ENCODE measurements at regions not wholly inside any gene's neighbourhood (a gene's known extent, or its start where the extent isn't known, plus 50 kb on each side); places are given as distances from the start of the nearest gene placed in this dataset.

GRCh38 chr7:111676167-111676566 lies 113.9 kb upstream of the IMMP2L start:
- no TSS peak for BruUV-seq (replicated peaks)
- H3K4me3 ChIP-seq (replicated peaks in 1 of 2; ENCODE audit: low read depth in 1 of 2, low read length in 2 of 2), result no peak overlapping the region
- H3K9ac ChIP-seq (ENCODE audit: low read length), result no peak overlapping the region
- no peaks in the 10 kb centered on the region for H3K9me2 ChIP-seq (ENCODE audit: insufficient read depth)
- H3K9me3 ChIP-seq (ENCODE audit: control insufficient read depth in 1 of 2, insufficient read depth in 1 of 2, low read depth in 1 of 2, low read length in 2 of 2), result no peaks in the 10 kb centered on the region
- CTCF ChIA-PET, result no interaction called here
- H3K4me1 ChIP-seq (ENCODE audit: control insufficient read depth in 1 of 2, insufficient read depth in 2 of 2, low read length in 2 of 2), result no peaks in the 10 kb centered on the region
- TF ChIP-seq CTCF (IDR thresholded peaks at IDR 0.05 in 2 of 3, conservative IDR thresholded peaks at IDR 0.05 in 1 of 3; ENCODE audit: borderline replicate concordance in 1 of 3, insufficient read depth in 1 of 3, low read depth in 2 of 3, low read length in 2 of 3), result no peak
- no peak for TF ChIP-seq ZNF274 (IDR thresholded peaks at IDR 0.05; ENCODE audit: low read depth, low read length)
- TF ChIP-seq POLR2AphosphoS5 (IDR thresholded peaks at IDR 0.05; ENCODE audit: low read depth, low read length), result no peak
- TF ChIP-seq ATF3 (IDR thresholded peaks at IDR 0.05), result no peak
- TF ChIP-seq CEBPB (IDR thresholded peaks at IDR 0.05; ENCODE audit: low read depth), result no peak
- intact Hi-C loops (cut with micrococcal nuclease), result no loop called here
- H3K36me3 ChIP-seq (ENCODE audit: control insufficient read depth in 1 of 2, insufficient read depth in 2 of 2, low read length in 2 of 2), result no peaks in the 10 kb centered on the region
- H2AFZ ChIP-seq (ENCODE audit: low read depth, low read length, poor library complexity, severe bottlenecking), result no peak overlapping the region
- no peak overlapping the region for H3K4me2 ChIP-seq (ENCODE audit: low read length)
- ATAC-seq (no peak), DNase-seq (ENCODE audit: low read depth, low spot score) (no peak)
- POLR2A ChIA-PET, result no interaction called here
- no peaks in the 10 kb centered on the region for H4K20me1 ChIP-seq (ENCODE audit: insufficient read depth)
- H3K27me3 ChIP-seq (ENCODE audit: insufficient read depth, low read length), result no peaks in the 10 kb centered on the region
- no peaks in the 10 kb centered on the region for H3K79me2 ChIP-seq (ENCODE audit: insufficient read depth, low read length)
- RAD21 ChIA-PET (ENCODE audit: low non-redundant PET in 1 of 2, low total read pairs in 2 of 2, uncharacterized antibody in 2 of 2, unreplicated experiment in 2 of 2), result no interaction called here
- H3K27ac ChIP-seq (ENCODE audit: low read depth, low read length), result no peak overlapping the region

GRCh38 chr7:111672901-111673300 lies 110.6 kb upstream of the IMMP2L start:
- intact Hi-C loops (cut with micrococcal nuclease), result no loop called here
- Histone ChIP-seq H3K9me3 (ENCODE audit: control insufficient read depth in 1 of 2, insufficient read depth in 1 of 2, low read depth in 1 of 2, low read length in 2 of 2) (no peaks in the 10 kb centered on the region), H4K20me1 (ENCODE audit: insufficient read depth) (no peaks in the 10 kb centered on the region), H3K4me3 (replicated peaks in 1 of 2; ENCODE audit: low read depth in 1 of 2, low read length in 2 of 2) (no peak overlapping the region), H3K9me2 (ENCODE audit: insufficient read depth) (no peaks in the 10 kb centered on the region), H3K4me2 (ENCODE audit: low read length) (no peak overlapping the region), H2AFZ (ENCODE audit: low read depth, low read length, poor library complexity, severe bottlenecking) (no peak overlapping the region), H3K79me2 (ENCODE audit: insufficient read depth, low read length) (no peaks in the 10 kb centered on the region), H3K4me1 (ENCODE audit: control insufficient read depth in 1 of 2, insufficient read depth in 2 of 2, low read length in 2 of 2) (no peaks in the 10 kb centered on the region), H3K9ac (ENCODE audit: low read length) (no peak overlapping the region), H3K27ac (ENCODE audit: low read depth, low read length) (no peak overlapping the region), H3K36me3 (ENCODE audit: control insufficient read depth in 1 of 2, insufficient read depth in 2 of 2, low read length in 2 of 2) (no peaks in the 10 kb centered on the region), H3K27me3 (ENCODE audit: insufficient read depth, low read length) (peaks cover 3% of the 10 kb centered on the region; the same call in 1 of the 2 replicates)
- CTCF ChIA-PET, result no interaction called here
- no peak for DNase-seq (ENCODE audit: low read depth, low spot score)
- RAD21 ChIA-PET (ENCODE audit: low non-redundant PET in 1 of 2, low total read pairs in 2 of 2, uncharacterized antibody in 2 of 2, unreplicated experiment in 2 of 2), result no interaction called here
- BruUV-seq (replicated peaks), result no TSS peak
- POLR2A ChIA-PET, result no interaction called here
- ATAC-seq, result no peak
- TF ChIP-seq YY1 (IDR thresholded peaks at IDR 0.05; ENCODE audit: extremely low read depth, insufficient replicate concordance, low read depth, low read length), result no peak
- no peak for TF ChIP-seq CTCF (IDR thresholded peaks at IDR 0.05 in 2 of 3, conservative IDR thresholded peaks at IDR 0.05 in 1 of 3; ENCODE audit: borderline replicate concordance in 1 of 3, insufficient read depth in 1 of 3, low read depth in 2 of 3, low read length in 2 of 3)
- TF ChIP-seq TCF7L2 (IDR thresholded peaks at IDR 0.05; ENCODE audit: borderline replicate concordance, extremely low read depth, insufficient read depth, insufficient read length), result no peak
- TF ChIP-seq REST (IDR thresholded peaks at IDR 0.05; ENCODE audit: low read depth), result no peak
- no peak for TF ChIP-seq SRF (IDR thresholded peaks at IDR 0.05; ENCODE audit: low read depth)
- no peak for TF ChIP-seq SIN3A (IDR thresholded peaks at IDR 0.05; ENCODE audit: low read depth)
- TF ChIP-seq EGR1 (IDR thresholded peaks at IDR 0.05; ENCODE audit: low read depth), result no peak
- TF ChIP-seq EZH2phosphoT487 (IDR thresholded peaks at IDR 0.05; ENCODE audit: borderline replicate concordance), result no peak
